ENCODE measurements at regions not wholly inside any gene's neighbourhood (a gene's known extent, or its start where the extent isn't known, plus 50 kb on each side); places are given as distances from the start of the nearest gene placed in this dataset.

GRCh38 chr5:159708090-159708489 lies 208.2 kb upstream of the ADRA1B start:
- intact Hi-C loops (cut with DNase I; ENCODE audit: low total_unique reads) = no loop called here
- no peaks in the 10 kb centered on the region for H3K27me3 ChIP-seq
- DNase-seq (ENCODE audit: low spot score in 2 of 2) = no peak
- TF ChIP-seq POLR2A (IDR thresholded peaks at IDR 0.05) (no peak), CTCF (IDR thresholded peaks at IDR 0.05) (no peak), POLR2AphosphoS5 (IDR thresholded peaks at IDR 0.05) (no peak)
- no peak overlapping the region for H3K4me3 ChIP-seq
- H3K36me3 ChIP-seq = no peaks in the 10 kb centered on the region
- peaks cover 0 to 7% of the 10 kb centered on the region in 2 donors for H3K9me3 ChIP-seq
- H3K4me1 ChIP-seq = no peaks in the 10 kb centered on the region
- no peak overlapping the region for H3K27ac ChIP-seq

DNA sequence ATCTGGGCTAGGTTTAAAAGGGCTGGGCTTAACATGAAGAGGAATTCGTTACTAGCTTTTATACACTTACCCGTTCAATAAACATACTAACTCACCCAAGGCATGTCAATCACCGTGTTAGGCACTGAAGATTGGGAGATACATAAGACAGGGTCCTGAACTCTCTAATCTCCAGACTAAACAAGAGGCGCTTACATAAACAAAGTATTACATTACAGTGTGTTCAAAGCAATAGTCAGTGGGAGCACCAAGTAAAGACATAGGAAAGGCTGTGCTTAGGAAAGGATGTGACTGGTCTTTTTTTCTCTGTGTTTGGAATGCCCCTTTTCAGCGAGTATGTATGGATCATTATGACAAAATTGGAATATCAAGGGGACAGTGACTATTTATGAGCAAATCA lies 203.6 kb upstream of the ADRA1B start:
- no peak for DNase-seq (ENCODE audit: low spot score in 2 of 2)
- no peaks in the 10 kb centered on the region for H3K4me1 ChIP-seq

GRCh38 chr5:159713254-159713653 lies 203.0 kb upstream of the ADRA1B start:
- TF ChIP-seq POLR2A (IDR thresholded peaks at IDR 0.05) (no peak), POLR2AphosphoS5 (IDR thresholded peaks at IDR 0.05) (no peak)

More for the DNA sequence above, 203.6 kb upstream of the ADRA1B start:
- no peaks in the 10 kb centered on the region for H3K36me3 ChIP-seq
- no peak overlapping the region for H3K27ac ChIP-seq
- peaks cover 0 to 4% of the 10 kb centered on the region in 2 donors for H3K9me3 ChIP-seq
- no peak for TF ChIP-seq CTCF (IDR thresholded peaks at IDR 0.05)
- TF ChIP-seq POLR2A (IDR thresholded peaks at IDR 0.05) = no peak
- TF ChIP-seq POLR2AphosphoS5 (IDR thresholded peaks at IDR 0.05) = no peak
- no peaks in the 10 kb centered on the region for H3K27me3 ChIP-seq
- no peak overlapping the region for H3K4me3 ChIP-seq
- intact Hi-C loops (cut with DNase I; ENCODE audit: low total_unique reads) = no loop called here

DNA sequence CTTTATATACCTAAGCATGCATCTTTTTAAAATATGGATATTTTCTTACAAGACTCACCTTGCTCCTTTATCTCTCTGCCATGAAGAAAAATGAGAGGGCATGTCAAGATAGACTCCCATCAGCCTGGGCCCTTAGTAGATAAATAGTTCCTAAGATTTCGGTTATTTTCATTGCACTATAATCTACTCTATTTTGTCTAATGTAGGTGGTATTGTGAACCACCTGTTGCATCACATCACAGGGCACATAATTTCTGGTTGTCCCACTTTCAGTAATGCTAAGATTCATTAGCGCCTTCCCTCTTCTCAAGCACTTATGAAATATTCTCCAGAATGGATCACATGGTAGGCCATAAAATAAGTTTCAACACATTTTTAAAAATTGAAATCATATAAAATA lies 202.5 kb upstream of the ADRA1B start:
- no peaks in the 10 kb centered on the region for H3K4me1 ChIP-seq
- H3K36me3 ChIP-seq = no peaks in the 10 kb centered on the region
- no peak overlapping the region for H3K27ac ChIP-seq
- TF ChIP-seq POLR2A (IDR thresholded peaks at IDR 0.05) (no peak), POLR2AphosphoS5 (IDR thresholded peaks at IDR 0.05) (no peak), CTCF (IDR thresholded peaks at IDR 0.05) (no peak)
- no peak overlapping the region for H3K4me3 ChIP-seq
- no peaks in the 10 kb centered on the region for H3K9me3 ChIP-seq
- no peak for DNase-seq (ENCODE audit: low spot score in 2 of 2)
- no peaks in the 10 kb centered on the region for H3K27me3 ChIP-seq
- intact Hi-C loops (cut with DNase I; ENCODE audit: low total_unique reads) = no loop called here

More at GRCh38 chr5:159713254-159713653, 203.0 kb upstream of the ADRA1B start:
- no peak overlapping the region for H3K27ac ChIP-seq
- H3K4me1 ChIP-seq = no peaks in the 10 kb centered on the region
- intact Hi-C loops (cut with DNase I; ENCODE audit: low total_unique reads) = no loop called here
- no peak overlapping the region for H3K4me3 ChIP-seq
- H3K27me3 ChIP-seq = no peaks in the 10 kb centered on the region
- H3K36me3 ChIP-seq = no peaks in the 10 kb centered on the region
- H3K9me3 ChIP-seq = no peaks in the 10 kb centered on the region
- no peak for DNase-seq (ENCODE audit: low spot score in 2 of 2)

- no peak for TF ChIP-seq POLR2A (IDR thresholded peaks at IDR 0.05)
- TF ChIP-seq POLR2AphosphoS5 (IDR thresholded peaks at IDR 0.05) = no peak
- no peak for TF ChIP-seq CTCF (IDR thresholded peaks at IDR 0.05)
- intact Hi-C loops (cut with DNase I; ENCODE audit: low total_unique reads) = no loop called here
- H3K27ac ChIP-seq = no peak overlapping the region
Observed at GRCh38 chr5:159725475-159725874, 190.8 kb upstream of the ADRA1B start.

DNA sequence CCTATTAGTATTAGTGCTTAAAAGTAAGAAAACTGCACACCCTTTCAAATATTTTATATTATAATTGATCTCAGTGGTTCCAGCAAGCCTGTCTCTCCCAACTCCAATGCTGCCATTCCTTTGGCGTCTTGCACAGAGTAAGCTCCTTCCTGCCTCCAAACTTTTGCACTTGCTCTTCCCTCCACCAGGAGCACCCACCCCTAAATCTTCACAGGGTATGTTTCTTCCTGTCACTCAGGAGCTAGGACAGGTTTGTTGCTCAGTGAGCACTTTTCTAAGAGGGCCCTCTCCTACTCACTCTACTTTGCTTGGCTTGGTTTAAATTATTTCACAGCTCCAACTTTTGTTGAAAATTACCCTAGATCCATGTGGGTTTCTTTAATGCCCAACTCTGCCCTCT lies 189.1 kb upstream of the ADRA1B start:
- H3K27me3 ChIP-seq = no peaks in the 10 kb centered on the region
- H3K27ac ChIP-seq = no peak overlapping the region
- no peak for DNase-seq (ENCODE audit: low spot score in 2 of 2)
- no peaks in the 10 kb centered on the region for H3K36me3 ChIP-seq
- H3K9me3 ChIP-seq = no peaks in the 10 kb centered on the region
- H3K4me3 ChIP-seq = no peak overlapping the region
- no peaks in the 10 kb centered on the region for H3K4me1 ChIP-seq
- intact Hi-C loops (cut with DNase I; ENCODE audit: low total_unique reads) = no loop called here
- TF ChIP-seq POLR2A (IDR thresholded peaks at IDR 0.05) = no peak
- TF ChIP-seq POLR2AphosphoS5 (IDR thresholded peaks at IDR 0.05) = no peak
- no peak for TF ChIP-seq CTCF (IDR thresholded peaks at IDR 0.05)

More at GRCh38 chr5:159725475-159725874, 190.8 kb upstream of the ADRA1B start:
- Histone ChIP-seq H3K4me3 (no peak overlapping the region), H3K27me3 (no peaks in the 10 kb centered on the region), H3K4me1 (no peaks in the 10 kb centered on the region), H3K36me3 (no peaks in the 10 kb centered on the region), H3K9me3 (no peaks in the 10 kb centered on the region)
- no peak for DNase-seq (ENCODE audit: low spot score in 2 of 2)

Measured in breast epithelium (tissue), 4 donors.